Neural progenitor cell (in vitro differentiated cells): ENCODE measurements at regions not wholly inside any gene's neighbourhood (a gene's known extent, or its start where the extent isn't known, plus 50 kb on each side); places are given as distances from the start of the nearest gene placed in this dataset.

Experiments
- DNase-seq: peaks from one replicate; pipeline ENCODE4 v3.0.0-alpha.2; 2016; ENCODE audit warnings: low spot score
- H2AFZ ChIP-seq: fragments of 200-600 bp; sonication (generic); replicated peaks from 2 replicates; pipeline ENCODE4 v1.6.1; 2016; ENCODE audit warnings: antibody characterized with exemption
- H3F3A ChIP-seq: fragments of 200-600 bp; sonication (generic); 2 replicates; pipeline ENCODE4 v1.6.1; 2016; ENCODE audit warnings: antibody characterized with exemption, low read depth
- H3K27ac ChIP-seq: fragments of 200-600 bp; sonication (generic); 2 replicates; pipeline ENCODE4 v1.5.1; 2016; ENCODE audit warnings: mild to moderate bottlenecking
- H3K27me3 ChIP-seq: fragments of 200-600 bp; sonication (generic); 2 replicates; pipeline ENCODE4 v1.6.1; 2016; ENCODE audit warnings: mild to moderate bottlenecking, moderate library complexity
- H3K36me3 ChIP-seq: fragments of 200-600 bp; sonication (generic); 2 replicates; pipeline ENCODE4 v1.5.1; 2016
- H3K4me1 ChIP-seq: fragments of 200-600 bp; sonication (generic); 2 replicates; pipeline ENCODE4 v1.6.1; 2016; ENCODE audit warnings: mixed run types
- H3K4me2 ChIP-seq: fragments of 200-600 bp; sonication (generic); 2 replicates; pipeline ENCODE4 v1.6.1; 2016
- H3K4me3 ChIP-seq: fragments of 200-600 bp; sonication (generic); 2 replicates; pipeline ENCODE4 v1.5.1; 2016
- H3K79me2 ChIP-seq: fragments of 200-600 bp; sonication (generic); 2 replicates; pipeline ENCODE4 v1.6.1; 2016; ENCODE audit warnings: low read depth
- H3K9ac ChIP-seq: fragments of 200-600 bp; sonication (generic); 2 replicates; pipeline ENCODE4 v1.6.1; 2016
- H3K9me3 ChIP-seq: fragments of 200-600 bp; sonication (generic); 2 replicates; pipeline ENCODE4 v1.5.1; 2016; ENCODE audit warnings: low read depth
- H4K20me1 ChIP-seq: fragments of 200-600 bp; sonication (generic); 2 replicates; pipeline ENCODE4 v1.6.1; 2016; ENCODE audit warnings: low read depth
- H3K27ac Mint-ChIP-seq: 3 replicates; pipeline ENCODE4 v1.8.0; 2021; ENCODE audit warnings: mixed read lengths
- H3K27me3 Mint-ChIP-seq: 2 replicates; pipeline ENCODE4 v1.8.0; 2022; ENCODE audit warnings: low read depth, mild to moderate bottlenecking, inconsistent platforms, moderate library complexity, mixed read lengths; ENCODE audit not compliant: insufficient read depth
- H3K36me3 Mint-ChIP-seq: 3 replicates; pipeline ENCODE4 v1.8.0; 2021; ENCODE audit warnings: mixed read lengths
- H3K4me1 Mint-ChIP-seq: 3 replicates; pipeline ENCODE4 v1.8.0; 2021; ENCODE audit warnings: mixed read lengths
- H3K4me3 Mint-ChIP-seq: 3 replicates; pipeline ENCODE4 v1.8.0; 2021; ENCODE audit warnings: mild to moderate bottlenecking, moderate library complexity, mixed read lengths
- H3K9me3 Mint-ChIP-seq: 3 replicates; pipeline ENCODE4 v1.8.0; 2020; ENCODE audit warnings: mixed read lengths
- EZH2 ChIP-seq: fragments of 200-600 bp; sonication (generic); IDR thresholded peaks from 2 replicates; pipeline ENCODE4 v1.6.1; 2017; ENCODE audit warnings: antibody characterized with exemption, mild to moderate bottlenecking, moderate library complexity
- EZH2phosphoT487 ChIP-seq: fragments of 200-600 bp; sonication (generic); IDR thresholded peaks from 2 replicates; pipeline ENCODE4 v1.6.1; 2017; ENCODE audit warnings: antibody characterized with exemption
- TF ChIP-seq, protein P1 (sequence below): fragments of 200-600 bp; sonication (generic); IDR thresholded peaks from 2 replicates; pipeline ENCODE4 v1.5.1; 2017; ENCODE audit warnings: antibody characterized with exemption, mild to moderate bottlenecking

DNA sequence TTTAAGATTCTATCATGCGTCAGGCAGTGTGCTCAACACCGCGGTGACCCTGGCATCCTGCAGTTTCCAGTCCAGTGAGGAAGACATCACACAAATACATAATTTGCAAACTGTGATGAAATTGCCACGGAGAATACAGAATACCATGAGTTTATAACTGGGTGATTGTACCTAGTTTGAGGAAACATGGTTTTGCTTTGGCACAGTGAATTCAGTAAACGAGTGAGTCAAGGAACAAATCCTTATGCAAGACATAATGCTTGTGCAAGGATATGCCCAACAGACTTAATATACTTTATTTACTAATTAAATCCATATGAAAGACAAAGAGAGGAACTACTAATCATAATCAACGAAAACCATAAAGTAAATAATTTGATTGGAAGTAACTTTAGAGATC lies 311.8 kb upstream of the TMTC1 start:
- no peaks in the 10 kb centered on the region for H3K36me3 ChIP-seq
- Mint-ChIP-seq H3K36me3 (no peaks in the 10 kb centered on the region), H3K4me1 (peaks cover 16% of the 10 kb centered on the region), H3K27me3 (peaks cover 2% of the 10 kb centered on the region), H3K9me3 (no peaks in the 10 kb centered on the region), H3K4me3 (no peak overlapping the region), H3K27ac (no peak overlapping the region)
- DNase-seq, result no peak
- no peak overlapping the region for H3K27ac ChIP-seq
- H3F3A ChIP-seq, result peaks cover 3% of the 10 kb centered on the region
- H3K9me3 ChIP-seq, result no peaks in the 10 kb centered on the region
- peaks cover 26% of the 10 kb centered on the region for H3K4me1 ChIP-seq
- H3K4me2 ChIP-seq, result no peak overlapping the region
- H4K20me1 ChIP-seq, result no peaks in the 10 kb centered on the region
- H3K4me3 ChIP-seq, result no peak overlapping the region
- H2AFZ ChIP-seq, result no peak overlapping the region
- H3K9ac ChIP-seq, result no peak overlapping the region
- H3K79me2 ChIP-seq, result no peaks in the 10 kb centered on the region
- H3K27me3 ChIP-seq, result no peaks in the 10 kb centered on the region
- TF ChIP-seq EZH2 (no peak), EZH2phosphoT487 (no peak)
- TF ChIP-seq, protein P1, sequence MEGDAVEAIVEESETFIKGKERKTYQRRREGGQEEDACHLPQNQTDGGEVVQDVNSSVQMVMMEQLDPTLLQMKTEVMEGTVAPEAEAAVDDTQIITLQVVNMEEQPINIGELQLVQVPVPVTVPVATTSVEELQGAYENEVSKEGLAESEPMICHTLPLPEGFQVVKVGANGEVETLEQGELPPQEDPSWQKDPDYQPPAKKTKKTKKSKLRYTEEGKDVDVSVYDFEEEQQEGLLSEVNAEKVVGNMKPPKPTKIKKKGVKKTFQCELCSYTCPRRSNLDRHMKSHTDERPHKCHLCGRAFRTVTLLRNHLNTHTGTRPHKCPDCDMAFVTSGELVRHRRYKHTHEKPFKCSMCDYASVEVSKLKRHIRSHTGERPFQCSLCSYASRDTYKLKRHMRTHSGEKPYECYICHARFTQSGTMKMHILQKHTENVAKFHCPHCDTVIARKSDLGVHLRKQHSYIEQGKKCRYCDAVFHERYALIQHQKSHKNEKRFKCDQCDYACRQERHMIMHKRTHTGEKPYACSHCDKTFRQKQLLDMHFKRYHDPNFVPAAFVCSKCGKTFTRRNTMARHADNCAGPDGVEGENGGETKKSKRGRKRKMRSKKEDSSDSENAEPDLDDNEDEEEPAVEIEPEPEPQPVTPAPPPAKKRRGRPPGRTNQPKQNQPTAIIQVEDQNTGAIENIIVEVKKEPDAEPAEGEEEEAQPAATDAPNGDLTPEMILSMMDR, result no peak

DNA sequence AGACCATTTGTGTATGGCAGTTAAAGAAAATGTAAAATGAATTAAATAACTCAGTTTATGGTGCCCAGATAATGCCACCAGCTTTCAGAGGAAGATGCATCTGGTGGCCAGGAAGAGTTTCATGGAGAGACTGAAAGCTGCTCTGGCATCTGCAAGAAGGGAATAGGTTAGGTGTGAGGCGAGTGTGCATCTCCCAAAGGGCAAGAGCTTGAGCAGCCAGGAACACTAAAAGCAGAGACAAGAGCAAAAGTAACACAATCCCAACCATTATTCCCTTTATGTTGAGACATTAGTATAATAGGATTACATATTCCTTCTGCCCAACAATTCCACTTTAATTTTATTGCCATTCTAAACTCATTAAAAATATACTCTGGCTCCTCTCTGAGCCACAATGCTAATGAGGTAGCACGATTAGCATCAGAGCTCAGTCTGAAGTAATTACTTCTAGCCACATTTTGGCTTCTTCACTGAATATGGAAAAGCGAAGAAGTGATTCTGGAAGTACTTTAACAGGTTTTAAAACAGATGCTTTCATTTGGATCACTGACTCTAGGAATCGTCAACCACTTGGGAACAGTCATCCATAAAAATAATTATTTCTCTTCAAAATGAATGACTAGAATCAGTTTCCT lies 309.4 kb upstream of the TMTC1 start:
- H3K79me2 ChIP-seq, result no peaks in the 10 kb centered on the region
- H3K36me3 Mint-ChIP-seq, result no peaks in the 10 kb centered on the region
- no peak for DNase-seq
- H3K9ac ChIP-seq, result no peak overlapping the region
- no peak overlapping the region for H3K4me3 ChIP-seq
- no peaks in the 10 kb centered on the region for H3K9me3 Mint-ChIP-seq
- no peak overlapping the region for H3K4me3 Mint-ChIP-seq
- no peaks in the 10 kb centered on the region for H3K27me3 ChIP-seq
- no peaks in the 10 kb centered on the region for H3K9me3 ChIP-seq
- peaks cover 2% of the 10 kb centered on the region for H3K27me3 Mint-ChIP-seq
- peaks cover 4% of the 10 kb centered on the region for H3K4me1 Mint-ChIP-seq
- peaks cover 11% of the 10 kb centered on the region for H3K4me1 ChIP-seq
- no peaks in the 10 kb centered on the region for H3K36me3 ChIP-seq
- TF ChIP-seq, protein P1, result no peak
- no peak for TF ChIP-seq EZH2phosphoT487
- no peak for TF ChIP-seq EZH2
- no peaks in the 10 kb centered on the region for H3F3A ChIP-seq
- H3K27ac Mint-ChIP-seq, result no peak overlapping the region
- no peak overlapping the region for H2AFZ ChIP-seq
- H4K20me1 ChIP-seq, result no peaks in the 10 kb centered on the region
- H3K27ac ChIP-seq, result no peak overlapping the region
- no peak overlapping the region for H3K4me2 ChIP-seq

DNA sequence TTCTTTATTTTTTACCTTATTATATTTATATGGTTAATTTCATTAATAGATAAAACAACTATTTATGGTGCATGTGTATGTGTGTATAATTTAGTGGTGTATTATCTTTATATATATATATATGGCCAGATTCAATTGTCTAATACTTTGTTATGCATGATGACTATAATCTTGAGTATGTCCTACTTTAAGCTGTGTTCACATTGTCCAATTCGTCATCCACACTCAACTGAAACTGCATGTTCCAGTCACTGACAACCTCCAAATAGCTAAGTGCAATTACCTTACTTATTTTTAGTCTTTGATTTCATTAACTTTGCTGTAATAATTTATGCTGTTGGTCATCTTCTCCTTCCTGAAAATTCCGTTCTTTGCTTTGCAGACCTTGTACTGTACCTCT lies 306.5 kb upstream of the TMTC1 start:
- Mint-ChIP-seq H3K9me3 (no peaks in the 10 kb centered on the region), H3K4me3 (no peak overlapping the region), H3K36me3 (no peaks in the 10 kb centered on the region), H3K27me3 (peaks cover 2% of the 10 kb centered on the region), H3K4me1 (peaks cover 2% of the 10 kb centered on the region), H3K27ac (no peak overlapping the region)
- no peaks in the 10 kb centered on the region for H3K36me3 ChIP-seq
- TF ChIP-seq EZH2phosphoT487 (no peak), EZH2 (no peak)
- TF ChIP-seq, protein P1, result no peak
- H3K9ac ChIP-seq, result no peak overlapping the region
- no peaks in the 10 kb centered on the region for H3K27me3 ChIP-seq
- no peak overlapping the region for H3K4me3 ChIP-seq
- H3K4me1 ChIP-seq, result peaks cover 10% of the 10 kb centered on the region
- H2AFZ ChIP-seq, result no peak overlapping the region
- H3K4me2 ChIP-seq, result no peak overlapping the region
- DNase-seq, result no peak
- H3K79me2 ChIP-seq, result no peaks in the 10 kb centered on the region
- H4K20me1 ChIP-seq, result no peaks in the 10 kb centered on the region
- H3F3A ChIP-seq, result no peaks in the 10 kb centered on the region
- no peak overlapping the region for H3K27ac ChIP-seq
- H3K9me3 ChIP-seq, result no peaks in the 10 kb centered on the region
